Activated naive CD4-positive, alpha-beta T cell treated with anti-CD3 and anti-CD28 coated beads for 36 hours (primary cell): ENCODE measurements at regions not wholly inside any gene's neighbourhood (a gene's known extent, or its start where the extent isn't known, plus 50 kb on each side); places are given as distances from the start of the nearest gene placed in this dataset.
A peak's percentile ranks its signal among the peaks of the same experiment; 100 is the strongest.

Experiments used
- CTCF ChIA-PET: fragments of 350-600 bp; sonication (Branson Sonifier 250); formaldehyde crosslinking; loops from one replicate; lab custom pipeline; 2021; ENCODE audit warnings: antibody characterized with exemption; lab: Charles Lee
- DNase-seq: peaks from one replicate; pipeline ENCODE4 v3.0.0-alpha.2; 2020
- H3K27ac Mint-ChIP-seq: one replicate; pipeline ENCODE4 v1.8.0; 2021; ENCODE audit warnings: mild to moderate bottlenecking, mixed read lengths
- H3K27me3 Mint-ChIP-seq: one replicate; pipeline ENCODE4 v1.8.0; 2021; ENCODE audit warnings: low read depth, mixed read lengths
- H3K36me3 Mint-ChIP-seq: one replicate; pipeline ENCODE4 v1.8.0; 2021; ENCODE audit warnings: low read depth, mixed read lengths
- H3K4me1 Mint-ChIP-seq: one replicate; pipeline ENCODE4 v1.8.0; 2021; ENCODE audit warnings: low read depth, mixed read lengths
- H3K4me3 Mint-ChIP-seq: one replicate; pipeline ENCODE4 v1.8.0; 2021; ENCODE audit warnings: mild to moderate bottlenecking, moderate library complexity, mixed read lengths
- H3K9me3 Mint-ChIP-seq: one replicate; pipeline ENCODE4 v1.8.0; 2021; ENCODE audit warnings: mixed read lengths
- intact Hi-C: fragments of 100-400 bp; cut with micrococcal nuclease; formaldehyde crosslinking; loops from one replicate; pipeline ENCODE4 v1.15.1; 2023

- CTCF ChIA-PET = no interaction called here
- intact Hi-C loops = no loop called here
- H3K9me3 Mint-ChIP-seq = no peaks in the 10 kb centered on the region
- no peaks in the 10 kb centered on the region for H3K27me3 Mint-ChIP-seq
- H3K36me3 Mint-ChIP-seq = no peaks in the 10 kb centered on the region
- no peak for DNase-seq
- H3K4me1 Mint-ChIP-seq = peaks cover 17% of the 10 kb centered on the region
- H3K4me3 Mint-ChIP-seq = no peak overlapping the region
- no peak overlapping the region for H3K27ac Mint-ChIP-seq
Observed at GRCh38 chr14:65916055-65916454, 503.5 kb downstream of the FUT8 start.

GRCh38 chr14:65920996-65921395 lies 508.5 kb downstream of the FUT8 start:
- Mint-ChIP-seq H3K27ac (no peak overlapping the region), H3K9me3 (no peaks in the 10 kb centered on the region)
- no peak for DNase-seq

GRCh38 chr14:65922142-65922541 lies 509.6 kb downstream of the FUT8 start:
- H3K4me1 Mint-ChIP-seq = peaks cover 11% of the 10 kb centered on the region
- CTCF ChIA-PET = interaction anchor here (1.1 kb wide), 2 partner anchors 26 to 97 kb away, joined by 3 to 6 read pairs; no protein-coding TSS in a partner anchor
- no peaks in the 10 kb centered on the region for H3K27me3 Mint-ChIP-seq
- no peak for DNase-seq
- H3K27ac Mint-ChIP-seq = no peak overlapping the region
- H3K9me3 Mint-ChIP-seq = no peaks in the 10 kb centered on the region
- H3K36me3 Mint-ChIP-seq = no peaks in the 10 kb centered on the region
- H3K4me3 Mint-ChIP-seq = no peak overlapping the region
- intact Hi-C loops = loop anchor here (10.0 kb wide), 1 partner anchor 217 kb away; no protein-coding TSS in a partner anchor

More at GRCh38 chr14:65920996-65921395, 508.5 kb downstream of the FUT8 start:
- intact Hi-C loops = loop anchor here (10.0 kb wide), 1 partner anchor 216 kb away; no protein-coding TSS in a partner anchor
- Mint-ChIP-seq H3K4me3 (no peak overlapping the region), H3K36me3 (no peaks in the 10 kb centered on the region), H3K27me3 (no peaks in the 10 kb centered on the region), H3K4me1 (peaks cover 2% of the 10 kb centered on the region)
- CTCF ChIA-PET = interaction anchor here (0.5 kb wide), 1 partner anchor 1610 kb away, joined by 3 read pairs; no protein-coding TSS in a partner anchor

GRCh38 chr14:65926504-65926903 lies 514.0 kb downstream of the FUT8 start:
- H3K27me3 Mint-ChIP-seq = no peaks in the 10 kb centered on the region
- no peak for DNase-seq
- CTCF ChIA-PET = interaction anchor here (1.0 to 4.7 kb wide), 4 partner anchors 22 to 102 kb away, joined by 3 to 24 read pairs (median 6); no protein-coding TSS in a partner anchor
- H3K4me1 Mint-ChIP-seq = peaks cover 41% of the 10 kb centered on the region
- H3K36me3 Mint-ChIP-seq = no peaks in the 10 kb centered on the region
- no peak overlapping the region for H3K4me3 Mint-ChIP-seq
- intact Hi-C loops = loop anchor here (5.0 to 10.0 kb wide), 2 partner anchors 222 to 1206 kb away; no protein-coding TSS in a partner anchor
- no peaks in the 10 kb centered on the region for H3K9me3 Mint-ChIP-seq
- no peak overlapping the region for H3K27ac Mint-ChIP-seq

- Mint-ChIP-seq H3K4me3 (no peak overlapping the region), H3K36me3 (no peaks in the 10 kb centered on the region), H3K27ac (no peak overlapping the region), H3K4me1 (peaks cover 41% of the 10 kb centered on the region), H3K27me3 (no peaks in the 10 kb centered on the region), H3K9me3 (no peaks in the 10 kb centered on the region)
- intact Hi-C loops = loop anchor here (5.0 to 10.0 kb wide), 2 partner anchors 222 to 1205 kb away; no protein-coding TSS in a partner anchor
- DNase-seq = no peak
- CTCF ChIA-PET = interaction anchor here (1.0 to 4.7 kb wide), 6 partner anchors 22 to 103 kb away, joined by 3 to 24 read pairs (median 5); no protein-coding TSS in a partner anchor
Observed at GRCh38 chr14:65926935-65927700, 514.6 kb downstream of the FUT8 start.

- peak overlapping the region; percentile 22 for H3K27ac Mint-ChIP-seq
- H3K36me3 Mint-ChIP-seq = no peaks in the 10 kb centered on the region
- H3K4me1 Mint-ChIP-seq = peaks cover 41% of the 10 kb centered on the region
- H3K27me3 Mint-ChIP-seq = no peaks in the 10 kb centered on the region
- intact Hi-C loops = loop anchor here (1.0 to 10.0 kb wide), 7 partner anchors 22 to 1204 kb away; no protein-coding TSS in a partner anchor
- H3K4me3 Mint-ChIP-seq = no peak overlapping the region
- peak; percentile 96 for DNase-seq
- no peaks in the 10 kb centered on the region for H3K9me3 Mint-ChIP-seq
- CTCF ChIA-PET = interaction anchor here (1.5 to 4.7 kb wide), 5 partner anchors 21 to 103 kb away, joined by 4 to 24 read pairs (median 6); no protein-coding TSS in a partner anchor
Observed at GRCh38 chr14:65927931-65928356, 515.4 kb downstream of the FUT8 start.

- no peak overlapping the region for H3K4me3 Mint-ChIP-seq
- peaks cover 41% of the 10 kb centered on the region for H3K4me1 Mint-ChIP-seq
- H3K36me3 Mint-ChIP-seq = no peaks in the 10 kb centered on the region
- no peak for DNase-seq
- no peaks in the 10 kb centered on the region for H3K9me3 Mint-ChIP-seq
- no peak overlapping the region for H3K27ac Mint-ChIP-seq
- CTCF ChIA-PET = no interaction called here
- no peaks in the 10 kb centered on the region for H3K27me3 Mint-ChIP-seq
- intact Hi-C loops = loop anchor here (1.0 to 10.0 kb wide), 7 partner anchors 21 to 1203 kb away; no protein-coding TSS in a partner anchor
Observed at GRCh38 chr14:65928995-65929394, 516.5 kb downstream of the FUT8 start.

GRCh38 chr14:65933400-65934069 lies 521.0 kb downstream of the FUT8 start:
- no peaks in the 10 kb centered on the region for H3K27me3 Mint-ChIP-seq
- intact Hi-C loops = no loop called here
- DNase-seq = no peak
- peaks cover 38% of the 10 kb centered on the region for H3K4me1 Mint-ChIP-seq
- no peak overlapping the region for H3K27ac Mint-ChIP-seq
- CTCF ChIA-PET = interaction anchor here (0.6 kb wide), 1 partner anchor 42 kb away, joined by 3 read pairs; no protein-coding TSS in a partner anchor
- H3K9me3 Mint-ChIP-seq = peaks cover 2% of the 10 kb centered on the region
- H3K36me3 Mint-ChIP-seq = no peaks in the 10 kb centered on the region
- no peak overlapping the region for H3K4me3 Mint-ChIP-seq

GRCh38 chr14:65934070-65934435 lies 521.5 kb downstream of the FUT8 start:
- intact Hi-C loops = no loop called here
- Mint-ChIP-seq H3K27ac (no peak overlapping the region), H3K4me3 (no peak overlapping the region), H3K36me3 (no peaks in the 10 kb centered on the region), H3K27me3 (no peaks in the 10 kb centered on the region), H3K4me1 (peaks cover 37% of the 10 kb centered on the region), H3K9me3 (peaks cover 2% of the 10 kb centered on the region)
- CTCF ChIA-PET = no interaction called here
- DNase-seq = no peak

GRCh38 chr14:65936342-65936975 lies 523.9 kb downstream of the FUT8 start:
- H3K9me3 Mint-ChIP-seq = peaks cover 2% of the 10 kb centered on the region
- no peaks in the 10 kb centered on the region for H3K36me3 Mint-ChIP-seq
- H3K27ac Mint-ChIP-seq = no peak overlapping the region
- intact Hi-C loops = no loop called here
- no peak overlapping the region for H3K4me3 Mint-ChIP-seq
- no peaks in the 10 kb centered on the region for H3K27me3 Mint-ChIP-seq
- CTCF ChIA-PET = no interaction called here
- no peak for DNase-seq
- peaks cover 31% of the 10 kb centered on the region for H3K4me1 Mint-ChIP-seq

GRCh38 chr14:65937079-65937959 lies 524.8 kb downstream of the FUT8 start:
- Mint-ChIP-seq H3K36me3 (no peaks in the 10 kb centered on the region), H3K4me1 (peaks cover 31% of the 10 kb centered on the region), H3K9me3 (peaks cover 2% of the 10 kb centered on the region), H3K27ac (peak overlapping the region; percentile 60), H3K4me3 (no peak overlapping the region), H3K27me3 (no peaks in the 10 kb centered on the region)
- peak; percentile 33 for DNase-seq
- intact Hi-C loops = no loop called here
- CTCF ChIA-PET = interaction anchor here (0.7 kb wide), 1 partner anchor 24 kb away, joined by 3 read pairs; no protein-coding TSS in a partner anchor
